Stimulated activated effector memory CD8-positive, alpha-beta T cell treated with anti-CD3 and anti-CD28 coated beads, Interleukin-12 subunit alpha, Interleukin-12 subunit beta, amount 100 ng/mL, for 72 hours (primary cell): ENCODE measurements at regions not wholly inside any gene's neighbourhood (a gene's known extent, or its start where the extent isn't known, plus 50 kb on each side); places are given as distances from the start of the nearest gene placed in this dataset.
A peak's percentile ranks its signal among the peaks of the same experiment; 100 is the strongest.

Experiments used
- ATAC-seq: fragments of 150-1000 bp; cut with Tn5 transposase; 2 replicates; pipeline ENCODE4 v1.10.0; 2021
- DNase-seq, 2 donors: peaks; one replicate each; pipeline ENCODE4 v3.0.0; 2021 to 2022; ENCODE audit warnings: low spot score in 2 of 2
- H3K27ac Mint-ChIP-seq: one replicate; pipeline ENCODE4 v1.8.0; 2022; ENCODE audit warnings: mild to moderate bottlenecking, mixed read lengths
- H3K36me3 Mint-ChIP-seq: one replicate; pipeline ENCODE4 v1.8.0; 2022; ENCODE audit warnings: mild to moderate bottlenecking, mixed read lengths
- H3K4me1 Mint-ChIP-seq: one replicate; pipeline ENCODE4 v1.8.0; 2022; ENCODE audit warnings: mixed read lengths
- H3K4me3 Mint-ChIP-seq: one replicate; pipeline ENCODE4 v1.8.0; 2022; ENCODE audit warnings: mild to moderate bottlenecking, mixed read lengths
- H3K9me3 Mint-ChIP-seq: one replicate; pipeline ENCODE4 v1.8.0; 2022; ENCODE audit warnings: mixed read lengths

GRCh38 chr2:8232871-8233270 is 449.0 kb upstream of the ID2 start:
- H3K36me3 Mint-ChIP-seq: no peaks in the 10 kb centered on the region
- H3K9me3 Mint-ChIP-seq: no peaks in the 10 kb centered on the region
- H3K27ac Mint-ChIP-seq: no peak overlapping the region
- H3K4me3 Mint-ChIP-seq: no peak overlapping the region
- peaks cover 9% of the 10 kb centered on the region for H3K4me1 Mint-ChIP-seq
- DNase-seq: no peak
- ATAC-seq: no peak

GRCh38 chr2:8234253-8234652 is 447.6 kb upstream of the ID2 start:
- H3K27ac Mint-ChIP-seq: no peak overlapping the region
- H3K9me3 Mint-ChIP-seq: no peaks in the 10 kb centered on the region
- no peak overlapping the region for H3K4me3 Mint-ChIP-seq
- no peaks in the 10 kb centered on the region for H3K36me3 Mint-ChIP-seq
- DNase-seq (no peak), ATAC-seq (no peak)
- peaks cover 8% of the 10 kb centered on the region for H3K4me1 Mint-ChIP-seq

GRCh38 chr2:8234757-8235374 is 447.0 kb upstream of the ID2 start:
- peaks cover 2% of the 10 kb centered on the region for H3K4me1 Mint-ChIP-seq

GRCh38 chr2:8235419-8235818 is 446.4 kb upstream of the ID2 start:
- Mint-ChIP-seq H3K27ac (no peak overlapping the region), H3K9me3 (no peaks in the 10 kb centered on the region), H3K4me1 (no peaks in the 10 kb centered on the region), H3K36me3 (no peaks in the 10 kb centered on the region), H3K4me3 (no peak overlapping the region)
- no peak for DNase-seq
- ATAC-seq: no peak

More at GRCh38 chr2:8234757-8235374, 447.0 kb upstream of the ID2 start:
- ATAC-seq (no peak), DNase-seq (no peak)
- H3K36me3 Mint-ChIP-seq: no peaks in the 10 kb centered on the region
- no peak overlapping the region for H3K27ac Mint-ChIP-seq
- H3K4me3 Mint-ChIP-seq: no peak overlapping the region
- H3K9me3 Mint-ChIP-seq: no peaks in the 10 kb centered on the region

- ATAC-seq: no peak
- DNase-seq: no peak
- Mint-ChIP-seq H3K4me3 (no peak overlapping the region), H3K27ac (no peak overlapping the region), H3K9me3 (no peaks in the 10 kb centered on the region), H3K4me1 (peaks cover 7% of the 10 kb centered on the region), H3K36me3 (no peaks in the 10 kb centered on the region)
Measured at GRCh38 chr2:8236391-8236790, 445.5 kb upstream of the ID2 start.

- Mint-ChIP-seq H3K9me3 (no peaks in the 10 kb centered on the region), H3K4me1 (peaks cover 8% of the 10 kb centered on the region), H3K27ac (no peak overlapping the region), H3K4me3 (no peak overlapping the region), H3K36me3 (no peaks in the 10 kb centered on the region)
- ATAC-seq (no peak), DNase-seq (no peak)
Measured at GRCh38 chr2:8238521-8239230, 443.2 kb upstream of the ID2 start.

GRCh38 chr2:8239531-8240088 is 442.2 kb upstream of the ID2 start:
- no peak for DNase-seq
- no peaks in the 10 kb centered on the region for H3K36me3 Mint-ChIP-seq
- peaks cover 3% of the 10 kb centered on the region for H3K9me3 Mint-ChIP-seq
- ATAC-seq: peak; percentile 88
- H3K4me3 Mint-ChIP-seq: no peak overlapping the region
- H3K4me1 Mint-ChIP-seq: peaks cover 8% of the 10 kb centered on the region
- H3K27ac Mint-ChIP-seq: no peak overlapping the region

GRCh38 chr2:8241317-8241716 is 440.5 kb upstream of the ID2 start:
- H3K4me1 Mint-ChIP-seq: peaks cover 8% of the 10 kb centered on the region
- no peak for DNase-seq
- H3K36me3 Mint-ChIP-seq: no peaks in the 10 kb centered on the region
- ATAC-seq: no peak
- no peak overlapping the region for H3K4me3 Mint-ChIP-seq
- H3K9me3 Mint-ChIP-seq: peaks cover 13% of the 10 kb centered on the region
- peak overlapping the region; percentile 66 for H3K27ac Mint-ChIP-seq

- peaks cover 21% of the 10 kb centered on the region for H3K9me3 Mint-ChIP-seq
- ATAC-seq: no peak
- H3K4me3 Mint-ChIP-seq: no peak overlapping the region
- peaks cover 8% of the 10 kb centered on the region for H3K4me1 Mint-ChIP-seq
- H3K36me3 Mint-ChIP-seq: no peaks in the 10 kb centered on the region
- H3K27ac Mint-ChIP-seq: no peak overlapping the region
- no peak for DNase-seq
Measured at GRCh38 chr2:8242739-8243138, 439.1 kb upstream of the ID2 start.

GRCh38 chr2:8243748-8244400 is 438.0 kb upstream of the ID2 start:
- no peak overlapping the region for H3K4me3 Mint-ChIP-seq
- peak overlapping the region; percentile 43 for H3K27ac Mint-ChIP-seq
- no peaks in the 10 kb centered on the region for H3K36me3 Mint-ChIP-seq

GRCh38 chr2:8244639-8245038 is 437.2 kb upstream of the ID2 start:
- DNase-seq (no peak), ATAC-seq (no peak)
- Mint-ChIP-seq H3K4me1 (peaks cover 15% of the 10 kb centered on the region), H3K9me3 (peaks cover 21% of the 10 kb centered on the region), H3K36me3 (no peaks in the 10 kb centered on the region), H3K27ac (peak overlapping the region; percentile 29), H3K4me3 (no peak overlapping the region)

More at GRCh38 chr2:8243748-8244400, 438.0 kb upstream of the ID2 start:
- Mint-ChIP-seq H3K4me1 (peaks cover 15% of the 10 kb centered on the region), H3K9me3 (peaks cover 21% of the 10 kb centered on the region)
- ATAC-seq (no peak), DNase-seq (no peak)

- Mint-ChIP-seq H3K27ac (no peak overlapping the region), H3K4me3 (no peak overlapping the region), H3K4me1 (peaks cover 11% of the 10 kb centered on the region)
Measured at GRCh38 chr2:8246137-8246536, 435.7 kb upstream of the ID2 start.

GRCh38 chr2:8247905-8248622 is 433.8 kb upstream of the ID2 start:
- Mint-ChIP-seq H3K4me3 (no peak overlapping the region), H3K9me3 (peaks cover 24% of the 10 kb centered on the region), H3K27ac (peak overlapping the region; percentile 63), H3K36me3 (no peaks in the 10 kb centered on the region), H3K4me1 (peaks cover 7% of the 10 kb centered on the region)
- no peak for DNase-seq
- no peak for ATAC-seq

More at GRCh38 chr2:8246137-8246536, 435.7 kb upstream of the ID2 start:
- ATAC-seq: no peak
- H3K9me3 Mint-ChIP-seq: peaks cover 24% of the 10 kb centered on the region
- no peak for DNase-seq
- H3K36me3 Mint-ChIP-seq: no peaks in the 10 kb centered on the region

GRCh38 chr2:8248623-8248957 is 433.3 kb upstream of the ID2 start:
- Mint-ChIP-seq H3K4me3 (no peak overlapping the region), H3K27ac (peak overlapping the region; percentile 63), H3K9me3 (peaks cover 24% of the 10 kb centered on the region), H3K36me3 (peaks cover 2% of the 10 kb centered on the region), H3K4me1 (peaks cover 11% of the 10 kb centered on the region)
- ATAC-seq: no peak
- DNase-seq: no peak

- DNase-seq (no peak), ATAC-seq (no peak)
- peaks cover 7% of the 10 kb centered on the region for H3K36me3 Mint-ChIP-seq
- peaks cover 17% of the 10 kb centered on the region for H3K4me1 Mint-ChIP-seq
- H3K4me3 Mint-ChIP-seq: no peak overlapping the region
- peaks cover 22% of the 10 kb centered on the region for H3K9me3 Mint-ChIP-seq
- no peak overlapping the region for H3K27ac Mint-ChIP-seq
Measured at GRCh38 chr2:8249141-8249540, 432.7 kb upstream of the ID2 start.
